ENCODE measurements at regions not wholly inside any gene's neighbourhood (a gene's known extent, or its start where the extent isn't known, plus 50 kb on each side); places are given as distances from the start of the nearest gene placed in this dataset.

DNA sequence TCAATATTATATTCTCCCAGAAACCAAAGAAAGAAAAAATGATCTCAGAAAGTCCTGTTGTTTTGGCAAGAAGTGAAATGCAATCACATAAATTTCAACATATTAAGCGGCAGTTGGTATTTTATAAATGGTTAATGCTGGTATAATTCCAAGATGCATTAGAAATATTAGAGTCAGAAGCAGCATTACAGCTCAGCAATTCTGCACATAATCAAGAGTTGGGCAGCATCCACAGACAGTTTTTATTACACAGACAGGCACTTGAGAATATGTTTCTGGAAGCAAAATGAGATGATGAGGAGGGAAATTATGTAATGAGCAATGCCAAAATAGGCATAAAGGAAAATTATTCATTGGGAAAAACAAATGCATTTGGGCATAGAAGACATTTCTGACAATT lies 148.1 kb downstream of the KCNJ2 start:
- TF ChIP-seq CTCF (IDR thresholded peaks at IDR 0.05; ENCODE audit: control insufficient read depth, extremely low read depth, insufficient read depth) = no peak
- H3K4me3 ChIP-seq (ENCODE audit: low read depth, low read length) = no peak overlapping the region
- DNase-seq (ENCODE audit: low read depth) = no peak

DNA sequence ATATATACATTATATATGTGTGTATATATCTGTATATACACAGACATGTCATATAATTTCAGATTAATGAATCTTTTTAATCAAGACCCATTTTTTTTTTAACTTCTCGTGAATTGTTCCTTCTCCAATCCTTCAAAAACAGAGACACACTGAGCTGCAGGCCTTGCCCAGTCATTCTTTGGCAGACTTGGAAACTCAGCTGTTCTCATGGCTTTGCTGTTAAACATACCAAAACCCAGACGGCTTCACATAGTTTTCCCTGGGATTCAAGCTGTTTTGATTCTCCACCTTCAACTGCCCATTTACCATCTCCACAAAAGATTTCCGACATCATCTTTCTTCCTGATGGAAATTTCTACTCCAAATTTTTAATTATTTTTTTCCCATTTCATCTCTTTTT lies 148.7 kb downstream of the KCNJ2 start:
- DNase-seq (ENCODE audit: low read depth) = no peak
- TF ChIP-seq CTCF (IDR thresholded peaks at IDR 0.05; ENCODE audit: control insufficient read depth, extremely low read depth, insufficient read depth) = no peak
- H3K4me3 ChIP-seq (ENCODE audit: low read depth, low read length) = no peak overlapping the region

DNA sequence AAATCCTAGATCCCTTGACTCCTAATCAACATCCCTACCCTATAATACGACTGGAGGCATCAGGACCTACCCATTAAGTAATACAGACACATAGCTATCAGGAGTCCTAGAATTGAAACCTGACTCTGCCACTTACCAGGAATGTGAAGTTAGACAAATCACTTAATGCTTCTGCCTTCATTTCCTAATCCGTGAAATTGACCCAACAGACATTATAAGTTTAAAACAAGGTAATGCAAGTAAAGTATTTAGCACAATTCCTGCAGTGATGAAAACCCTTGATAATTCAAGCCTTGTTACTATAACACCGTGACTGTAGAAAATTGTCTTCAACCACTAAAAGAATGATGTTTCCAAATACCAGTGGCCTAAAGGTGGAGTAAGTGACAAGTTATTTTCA lies 150.2 kb downstream of the KCNJ2 start:
- no peak for DNase-seq (ENCODE audit: low read depth)
- no peak overlapping the region for H3K4me3 ChIP-seq (ENCODE audit: low read depth, low read length)
- TF ChIP-seq CTCF (IDR thresholded peaks at IDR 0.05; ENCODE audit: control insufficient read depth, extremely low read depth, insufficient read depth) = no peak

DNA sequence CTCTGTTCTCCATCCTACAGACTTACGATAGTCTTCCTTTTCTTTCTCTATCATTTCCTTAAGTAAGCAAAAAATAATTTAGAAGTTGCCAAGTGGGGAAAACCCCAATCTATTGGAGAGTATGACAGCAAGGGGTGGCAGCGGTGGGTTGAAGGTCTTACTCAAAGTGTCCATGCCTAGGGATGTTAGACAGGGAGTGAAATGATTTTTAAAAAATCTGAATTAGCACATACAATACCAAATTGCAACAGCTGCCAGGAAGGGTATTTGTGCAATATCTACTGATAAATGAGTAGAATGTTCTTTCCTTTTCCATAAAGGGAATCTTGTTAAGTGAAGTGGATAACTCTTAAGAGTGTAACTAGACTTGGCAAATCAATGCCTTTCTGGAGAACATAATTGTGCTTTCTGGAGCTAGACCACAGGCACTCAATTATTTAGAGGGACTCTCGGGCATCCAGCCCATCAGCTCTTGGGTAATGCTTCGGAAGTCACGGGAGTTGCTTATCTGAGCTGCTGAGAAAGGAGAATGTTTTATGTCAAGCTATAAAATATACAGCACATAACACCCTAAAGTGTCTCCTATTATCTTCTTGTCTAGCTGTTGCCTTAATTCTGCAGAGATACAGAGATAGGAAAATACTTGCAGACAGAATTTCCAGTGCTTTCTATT lies 151.5 kb downstream of the KCNJ2 start:
- no peak overlapping the region for H3K4me3 ChIP-seq (ENCODE audit: low read depth, low read length)
- DNase-seq (ENCODE audit: low read depth) = no peak
- TF ChIP-seq CTCF (IDR thresholded peaks at IDR 0.05; ENCODE audit: control insufficient read depth, extremely low read depth, insufficient read depth) = no peak

DNA sequence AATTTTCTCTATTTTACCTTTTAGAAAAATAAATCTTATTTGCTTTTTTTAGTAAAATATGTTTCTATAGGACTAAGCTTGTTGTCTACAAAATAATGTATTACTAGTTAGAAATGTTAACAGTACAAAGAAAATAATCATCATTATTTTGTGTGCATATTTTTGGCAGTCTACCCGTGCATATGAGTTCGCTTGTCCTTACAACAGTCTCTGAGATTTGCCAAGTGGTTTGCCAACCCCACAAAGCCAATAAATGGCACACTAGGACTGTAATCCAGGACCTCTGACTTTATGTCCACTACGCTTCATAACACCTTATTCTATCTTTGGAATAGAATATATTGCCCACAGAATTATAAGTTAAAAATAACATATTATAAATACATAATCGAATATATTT lies 152.0 kb downstream of the KCNJ2 start:
- no peak for DNase-seq (ENCODE audit: low read depth)
- TF ChIP-seq CTCF (IDR thresholded peaks at IDR 0.05; ENCODE audit: control insufficient read depth, extremely low read depth, insufficient read depth) = no peak
- no peak overlapping the region for H3K4me3 ChIP-seq (ENCODE audit: low read depth, low read length)

- no peak for TF ChIP-seq CTCF (IDR thresholded peaks at IDR 0.05; ENCODE audit: control insufficient read depth, extremely low read depth, insufficient read depth)
- no peak overlapping the region for H3K4me3 ChIP-seq (ENCODE audit: low read depth, low read length)
- no peak for DNase-seq (ENCODE audit: low read depth)
Measured at GRCh38 chr17:70323269-70323668, 153.9 kb downstream of the KCNJ2 start.

- no peak overlapping the region for H3K4me3 ChIP-seq (ENCODE audit: low read depth, low read length)
- DNase-seq (ENCODE audit: low read depth) = no peak
- no peak for TF ChIP-seq CTCF (IDR thresholded peaks at IDR 0.05; ENCODE audit: control insufficient read depth, extremely low read depth, insufficient read depth)
Measured at GRCh38 chr17:70324031-70324430, 154.7 kb downstream of the KCNJ2 start.

All from LNCaP clone FGC (cell line).